ENCODE measurements at regions not wholly inside any gene's neighbourhood (a gene's known extent, or its start where the extent isn't known, plus 50 kb on each side); places are given as distances from the start of the nearest gene placed in this dataset.
"Not testable (repeated sequence)": the region's sequence is repeated elsewhere in the genome, so short reads cannot be mapped to it uniquely, and the experiment has no call there.

- DNase-seq, result no peak
These were observed 257.0 kb downstream of the TTC32 start for GRCh38 chr2:19644763-19645162.

GRCh38 chr2:19643117-19643518 is 258.7 kb downstream of the TTC32 start:
- no peak for DNase-seq

DNA sequence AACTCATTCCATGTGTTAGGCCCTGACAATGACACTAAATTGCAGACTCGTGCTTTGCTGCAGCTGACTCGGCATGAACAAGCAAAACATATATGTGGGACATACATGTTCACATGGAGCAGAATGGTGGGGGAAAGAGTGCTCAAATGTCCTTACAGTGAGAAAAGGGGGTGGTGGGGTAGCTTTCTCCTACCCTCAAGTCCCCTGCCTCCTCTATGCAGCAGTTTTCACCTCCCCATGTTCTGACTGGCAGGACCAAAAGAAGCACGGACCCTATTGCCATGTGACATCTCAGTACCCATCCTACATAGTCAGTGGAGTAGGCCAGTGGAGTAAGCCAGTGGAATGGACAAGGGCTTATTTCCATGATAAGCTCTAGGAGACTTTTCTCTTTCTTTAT is 259.3 kb downstream of the TTC32 start:
- no peak for DNase-seq

- no peak for DNase-seq
These were observed 265.8 kb downstream of the TTC32 start for GRCh38 chr2:19635951-19636510.

DNA sequence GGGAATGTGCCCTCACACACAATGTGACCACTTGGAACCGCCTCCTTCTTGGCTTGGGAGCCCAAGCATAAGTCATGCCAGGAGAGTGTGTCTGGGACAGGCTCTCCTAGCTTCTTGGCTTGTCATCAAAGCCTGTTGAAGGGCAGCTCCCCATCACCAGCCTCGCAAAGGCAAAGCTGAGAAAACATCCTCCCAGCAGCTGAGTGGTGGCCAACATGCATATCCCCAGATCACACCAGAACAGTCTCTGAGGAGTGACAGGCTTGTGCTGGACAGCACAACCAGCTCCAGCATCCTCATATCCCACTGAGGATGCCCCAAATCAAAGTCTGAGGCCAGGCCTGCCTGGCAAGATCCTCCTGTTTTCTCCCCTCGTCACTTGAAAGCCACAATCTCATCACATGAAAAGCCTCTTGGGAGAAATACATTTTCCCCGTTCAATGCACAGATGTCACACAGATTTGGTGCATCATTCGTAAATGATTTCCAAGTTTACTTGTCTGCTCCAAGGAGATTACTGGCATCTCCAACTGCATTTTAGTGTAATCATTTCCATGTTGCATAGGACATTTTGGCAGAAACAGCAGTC is 269.3 kb downstream of the TTC32 start:
- no peak for DNase-seq

GRCh38 chr2:19631871-19632270 is 269.9 kb downstream of the TTC32 start:
- DNase-seq, result no peak

GRCh38 chr2:19630921-19631320 is 270.9 kb downstream of the TTC32 start:
- DNase-seq, result no peak

DNA sequence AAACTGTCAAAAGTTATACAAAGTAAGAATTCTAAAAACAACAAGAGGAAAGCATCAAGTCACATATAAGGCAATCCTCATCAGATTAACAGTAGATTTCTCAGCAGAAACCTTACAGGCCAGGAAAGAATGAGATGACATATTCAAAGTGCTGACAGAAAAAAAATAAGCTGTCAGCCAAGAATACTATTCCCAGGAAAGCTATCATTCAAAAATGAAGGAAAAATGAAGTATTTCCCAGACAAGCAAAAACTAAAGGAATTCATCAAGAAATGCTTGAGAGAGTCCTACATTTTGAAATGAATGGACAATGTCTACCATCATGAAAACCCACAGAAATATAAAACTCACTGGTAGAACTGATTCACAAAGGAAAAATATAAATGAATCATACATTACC is 268.9 kb upstream of the OSR1 start:
- no peak for DNase-seq

GRCh38 chr2:19623488-19623887 is 265.1 kb upstream of the OSR1 start:
- no peak for DNase-seq

DNA sequence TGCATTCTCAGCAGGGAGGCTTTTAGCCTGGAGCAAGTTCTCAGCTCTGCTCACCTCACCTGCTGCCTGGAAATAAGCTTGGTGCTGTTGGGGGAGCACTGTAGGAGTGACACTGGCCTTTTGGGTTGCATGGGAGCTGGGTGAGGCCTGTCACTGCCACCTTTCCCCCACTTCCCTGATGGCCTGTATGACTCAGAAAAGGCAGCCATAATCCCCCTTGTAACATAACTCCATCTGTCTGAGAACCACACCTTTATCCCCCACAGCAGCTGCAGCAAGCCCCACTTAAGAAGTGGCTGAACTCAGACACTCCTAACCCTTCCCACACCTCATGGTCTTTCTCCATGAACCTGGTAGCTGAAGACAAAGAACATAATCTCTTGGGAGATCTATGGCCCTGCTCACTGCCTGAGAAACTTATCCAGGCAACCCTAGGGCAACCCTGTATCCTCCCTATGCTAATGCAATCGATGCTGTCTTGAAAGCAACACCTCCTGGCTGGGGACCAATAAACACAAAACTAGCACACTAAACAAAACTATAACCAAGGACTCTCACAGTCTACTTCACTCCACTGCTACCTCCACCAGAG is 258.9 kb upstream of the OSR1 start:
- DNase-seq, result no peak

DNA sequence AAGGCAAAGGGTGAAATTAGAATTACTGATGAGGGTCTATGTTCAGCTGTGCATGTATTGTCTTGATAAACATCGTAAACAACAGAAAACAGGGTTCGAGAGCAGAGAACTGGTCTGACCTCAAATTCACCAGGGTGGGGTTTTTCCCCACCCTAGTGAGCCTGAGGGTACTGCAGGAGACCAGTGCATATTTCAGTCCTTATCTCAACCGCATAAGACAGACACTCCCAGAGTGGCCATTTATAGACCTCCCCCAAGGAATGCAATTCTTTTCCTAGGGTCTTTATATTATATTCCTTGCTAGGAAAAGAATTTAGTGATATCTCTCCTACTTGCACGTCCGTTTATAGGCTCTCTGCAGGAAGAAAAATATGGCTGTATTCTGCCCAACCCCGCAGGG is 257.0 kb upstream of the OSR1 start:
- DNase-seq, result not testable (repeated sequence)

DNA sequence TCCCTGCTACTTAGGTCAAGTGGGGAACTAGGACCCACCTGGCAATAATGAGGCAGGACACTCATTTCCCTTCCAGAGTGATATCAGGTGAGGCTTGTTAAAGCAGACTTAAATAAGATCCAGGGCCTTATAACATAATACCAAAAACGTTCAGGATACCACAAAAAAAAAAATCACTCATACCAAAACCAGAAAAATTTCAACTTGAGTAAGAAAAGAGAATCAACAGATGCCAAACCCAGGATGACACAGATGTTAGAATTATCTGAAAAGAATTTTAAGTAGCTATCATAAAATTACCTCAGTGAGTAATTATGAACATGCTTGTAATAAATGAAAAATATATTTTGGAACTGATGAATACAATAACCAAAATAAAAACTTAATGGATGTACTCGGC is 255.6 kb upstream of the OSR1 start:
- DNase-seq, result no peak

DNA sequence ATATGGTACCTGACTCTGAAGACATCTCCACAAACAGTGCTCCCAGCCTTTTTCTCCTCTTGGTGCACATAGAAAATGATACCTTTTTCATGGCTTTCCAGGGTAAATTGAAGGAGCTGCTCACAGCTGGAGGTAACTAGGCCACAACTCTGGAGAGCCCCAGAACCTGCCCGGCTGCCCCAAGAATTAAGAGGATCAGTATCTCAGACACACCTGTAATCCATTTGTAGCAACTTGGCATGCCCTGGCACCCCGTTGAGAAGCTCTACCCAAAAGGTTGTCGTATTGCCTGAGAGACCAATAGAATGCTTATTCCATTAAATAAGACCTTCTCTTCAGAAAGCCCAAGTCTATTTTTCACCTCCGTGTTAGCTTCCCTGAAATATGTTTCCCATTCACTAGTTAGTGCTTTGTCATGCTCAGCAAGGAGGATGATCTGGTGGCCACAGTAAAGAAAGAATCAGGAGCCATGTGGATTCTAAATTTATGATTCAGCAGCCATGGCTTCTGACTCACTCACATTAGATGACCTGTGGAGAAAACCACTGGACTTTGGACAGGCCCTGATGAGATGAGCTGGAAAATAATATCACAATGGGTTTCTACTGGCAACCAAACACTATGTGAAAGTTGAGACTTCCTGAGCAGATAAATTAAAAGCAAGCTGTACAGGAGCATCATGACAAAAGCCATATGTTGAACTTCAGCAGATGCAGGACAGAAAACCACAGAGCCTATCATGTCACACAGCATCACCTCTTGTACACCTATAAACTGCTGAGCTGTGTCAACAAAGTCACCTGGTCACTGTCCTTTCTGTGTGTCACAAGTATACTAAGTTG is 253.3 kb upstream of the OSR1 start:
- no peak for DNase-seq

DNA sequence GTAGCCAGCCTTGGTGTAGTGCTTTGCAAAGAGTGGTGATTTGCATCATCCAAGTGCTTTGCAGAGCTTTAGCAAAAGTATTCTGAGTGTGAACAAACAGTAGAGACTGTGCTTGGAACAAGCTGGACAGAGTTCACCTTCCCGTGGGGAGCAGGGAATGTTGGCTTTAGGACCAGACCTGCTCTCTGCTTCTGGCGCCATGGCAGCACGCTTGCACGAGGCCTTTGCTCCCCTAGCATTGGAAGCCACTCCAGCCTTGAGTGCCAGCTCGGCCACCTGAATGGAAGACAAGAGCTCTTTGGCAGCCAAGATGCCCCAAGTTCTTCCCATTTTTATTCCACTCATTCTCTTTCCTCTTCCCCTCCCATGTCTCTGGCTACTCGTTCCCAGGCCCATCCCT is 250.8 kb upstream of the OSR1 start:
- no peak for DNase-seq

DNA sequence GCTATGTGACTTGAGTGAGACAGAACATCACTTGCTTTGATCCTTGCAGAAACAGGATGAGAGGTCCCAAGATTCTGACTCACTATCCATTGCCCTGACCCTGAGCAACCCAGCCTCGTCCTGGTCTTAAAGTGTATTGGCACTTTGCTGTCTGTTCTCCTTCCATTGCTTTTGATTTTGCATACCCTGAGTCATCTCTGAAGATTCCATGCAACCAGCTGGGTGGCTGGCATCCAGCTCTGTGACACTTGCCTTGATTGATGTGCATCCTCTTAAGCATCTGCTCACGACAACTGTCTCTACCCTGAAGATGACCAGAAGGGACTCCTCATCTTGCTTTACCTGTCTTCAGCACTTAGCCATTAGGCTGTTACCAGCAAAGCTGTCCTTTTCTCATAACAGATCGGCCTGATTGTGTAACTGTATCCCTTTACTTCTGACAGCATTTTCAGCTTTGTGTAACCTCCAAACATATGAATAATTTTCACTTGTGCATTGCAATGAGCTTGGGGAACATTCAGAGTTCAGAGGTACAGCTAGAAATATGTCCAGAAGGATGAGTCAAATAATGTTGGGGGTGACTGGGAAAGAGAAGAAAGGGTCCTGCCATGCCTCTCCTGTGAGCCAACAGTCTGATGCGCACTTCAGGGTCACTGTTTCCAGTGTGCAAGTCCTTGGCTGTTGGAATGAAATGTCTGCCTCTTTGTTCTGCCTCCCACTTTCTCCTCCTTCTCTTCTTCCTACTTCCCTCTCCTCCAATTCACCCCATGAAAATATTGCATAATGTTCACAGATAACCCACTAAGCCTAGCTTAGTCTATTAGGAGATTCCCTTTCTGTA is 249.7 kb upstream of the OSR1 start:
- DNase-seq, result no peak

DNA sequence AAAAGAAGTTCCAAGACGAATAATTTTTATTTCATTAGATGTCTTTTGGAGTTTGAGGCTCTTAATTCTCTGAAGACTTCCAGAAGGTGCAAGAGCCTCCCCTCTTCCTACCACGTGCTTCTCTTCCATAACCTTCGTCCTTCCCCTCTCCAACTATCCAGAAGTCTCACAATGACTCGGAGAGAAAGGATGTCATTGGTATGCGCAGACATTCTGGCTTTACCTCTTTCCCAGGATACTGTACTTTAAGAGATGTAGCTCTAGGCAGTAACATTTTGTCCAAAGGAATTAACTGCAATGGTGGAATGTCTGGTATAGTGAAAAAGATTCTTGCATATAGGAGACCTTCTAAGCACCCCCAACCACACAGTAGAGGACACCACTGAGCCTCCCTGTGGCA is 249.0 kb upstream of the OSR1 start:
- DNase-seq, result no peak

DNA sequence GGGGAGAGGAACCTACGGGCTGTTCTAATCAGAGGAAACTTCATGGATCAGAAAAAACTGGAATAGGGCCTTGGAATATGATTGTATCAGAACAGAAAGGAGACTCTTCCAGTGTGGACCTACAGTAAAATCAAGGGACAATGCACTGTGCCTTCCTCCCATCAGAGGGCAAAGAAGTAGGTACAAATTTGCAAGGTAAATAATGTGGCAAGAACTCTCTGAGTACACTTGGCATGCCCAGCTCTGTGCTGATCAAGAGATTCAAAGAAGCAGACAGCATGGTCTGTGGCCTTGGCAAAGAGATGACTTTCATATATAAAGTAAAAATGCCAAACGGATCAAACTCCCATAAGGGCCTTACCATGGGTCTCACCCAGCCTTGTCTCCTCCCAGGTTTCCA is 242.6 kb upstream of the OSR1 start:
- no peak for DNase-seq

GRCh38 chr2:19600506-19600905 is 242.1 kb upstream of the OSR1 start:
- no peak for DNase-seq

GRCh38 chr2:19598971-19599370 is 240.5 kb upstream of the OSR1 start:
- DNase-seq, result no peak

- no peak for DNase-seq
These were observed 233.8 kb upstream of the OSR1 start for GRCh38 chr2:19592197-19592596.

GRCh38 chr2:19589791-19590190 is 231.4 kb upstream of the OSR1 start:
- no peak for DNase-seq

- no peak for DNase-seq
These were observed 222.4 kb upstream of the OSR1 start for GRCh38 chr2:19580830-19581229.

DNA sequence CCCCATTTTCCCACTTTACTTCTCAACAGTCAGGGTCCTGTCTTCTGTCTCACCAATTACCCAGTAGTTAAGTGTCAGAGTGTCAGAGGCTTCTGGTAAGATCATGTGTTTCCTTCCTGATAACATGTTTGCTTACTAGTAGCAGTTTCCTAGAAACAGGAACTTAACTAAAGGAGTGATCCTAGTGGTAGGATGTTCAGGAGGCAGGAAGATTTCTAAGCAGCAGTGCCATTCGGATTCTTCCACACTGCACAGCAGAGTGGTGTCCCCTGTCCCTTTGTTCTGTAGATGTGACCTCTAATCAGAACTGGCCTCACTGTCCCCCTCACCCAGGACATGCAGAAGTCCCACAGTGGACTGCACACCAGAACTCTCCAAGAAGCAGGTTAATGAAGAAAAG is 221.8 kb upstream of the OSR1 start:
- no peak for DNase-seq
